AG04449 (cell line): ENCODE measurements at regions not wholly inside any gene's neighbourhood (a gene's known extent, or its start where the extent isn't known, plus 50 kb on each side); places are given as distances from the start of the nearest gene placed in this dataset.

Experiments used
- CTCF ChIA-PET: fragments of 350-600 bp; formaldehyde crosslinking; extraction: SDS; loops from one replicate; lab custom pipeline; 2021; ENCODE audit warnings: antibody characterized with exemption; lab: Yijun Ruan, JAX
- POLR2A ChIA-PET: fragments of 400-600, 350-600 bp; formaldehyde crosslinking; extraction: SDS; loops from one replicate; lab custom pipeline; 2020; ENCODE audit warnings: antibody characterized with exemption, inconsistent platforms; lab: Yijun Ruan, JAX
- DNase-seq: peaks from one replicate; pipeline ENCODE4 v3.0.0-alpha.2; 2010; ENCODE audit warnings: low read depth, low spot score
- H3K4me3 ChIP-seq: 2 replicates; pipeline ENCODE4 v1.5.1; 2011; ENCODE audit warnings: low read depth, mild to moderate bottlenecking, control low read depth, low read length
- CTCF ChIP-seq: IDR thresholded peaks from one replicate; pipeline ENCODE4 v1.5.1; 2011; ENCODE audit warnings: mild to moderate bottlenecking, moderate library complexity, low read length, control low read depth, inconsistent platforms; ENCODE audit not compliant: insufficient read depth; ENCODE audit errors: missing control alignments

DNA sequence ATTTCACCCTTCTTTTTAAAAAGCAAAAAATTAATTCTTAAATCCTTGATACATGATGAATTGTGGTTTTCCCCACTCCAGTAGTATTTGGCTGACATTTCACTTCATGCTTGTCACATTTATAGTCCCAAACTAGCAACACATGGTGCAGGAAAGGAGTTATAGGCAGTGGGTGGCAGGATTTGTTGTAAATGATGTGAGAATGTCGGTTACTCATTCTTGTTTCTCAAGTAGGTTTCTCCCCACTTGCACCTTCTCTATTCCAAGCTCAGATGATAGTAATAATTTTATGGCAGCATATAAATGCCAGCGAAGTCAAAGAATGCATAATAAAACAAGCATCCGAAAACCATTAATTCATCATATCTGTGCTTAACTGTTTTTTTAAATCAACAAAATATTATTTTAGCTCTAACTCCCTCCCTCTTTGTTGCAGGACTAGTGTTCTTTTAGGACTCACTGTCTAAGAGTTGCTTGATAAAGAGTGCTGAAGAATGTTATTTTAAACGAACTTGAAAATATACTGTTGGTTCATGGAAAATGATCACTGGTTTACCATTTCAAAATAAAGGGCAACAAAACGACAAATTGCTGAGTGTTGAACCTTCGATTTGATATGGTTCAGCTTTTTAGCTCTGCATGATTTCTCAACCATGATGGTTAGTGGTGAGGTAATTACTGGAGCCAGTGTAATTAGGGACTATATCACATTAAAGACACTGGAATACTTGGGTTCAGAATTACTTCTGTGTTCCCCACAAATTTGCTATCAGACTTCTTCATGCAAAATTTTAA lies 88.1 kb upstream of the ADAMTSL1 start:
- TF ChIP-seq CTCF, result no peak
- ChIA-PET POLR2A (interaction anchor here (1.1 to 1.3 kb wide), 2 partner anchors 23 to 51 kb away, joined by 3 to 4 read pairs; no protein-coding TSS in a partner anchor), CTCF (interaction anchor here (0.8 to 1.9 kb wide), 4 partner anchors 10 to 122 kb away, joined by 3 to 8 read pairs (median 4); no protein-coding TSS in a partner anchor)
- no peak for DNase-seq
- H3K4me3 ChIP-seq, result no peak overlapping the region

DNA sequence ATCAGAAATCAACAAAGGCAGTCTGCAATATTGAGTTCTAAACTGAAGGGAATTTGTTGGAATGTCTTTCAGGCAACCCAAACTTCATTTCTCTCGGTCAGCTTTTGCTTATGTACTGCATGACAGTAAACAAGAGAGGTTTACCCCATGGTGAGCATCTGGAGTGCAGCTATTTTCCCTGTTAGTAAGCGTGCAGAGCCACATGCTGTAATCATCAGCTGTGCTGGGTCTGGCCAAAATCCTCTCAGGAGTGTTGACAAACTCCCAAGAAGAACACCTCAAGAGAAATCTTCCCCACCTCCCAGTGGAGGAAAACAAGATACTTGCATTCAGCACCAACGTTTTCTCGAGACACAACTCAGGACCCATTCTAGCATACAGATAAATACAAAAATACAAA lies 83.6 kb upstream of the ADAMTSL1 start:
- ChIA-PET POLR2A (no interaction called here), CTCF (no interaction called here)
- no peak for TF ChIP-seq CTCF
- no peak for DNase-seq
- H3K4me3 ChIP-seq, result no peak overlapping the region

- DNase-seq, result peak; percentile 90
- ChIA-PET CTCF (interaction anchor here (0.9 to 1.8 kb wide), 4 partner anchors 30 to 138 kb away, joined by 3 to 11 read pairs (median 4); no protein-coding TSS in a partner anchor), POLR2A (no interaction called here)
- no peak overlapping the region for H3K4me3 ChIP-seq
- no peak for TF ChIP-seq CTCF
Measured at GRCh38 chr9:18393340-18394130, 80.4 kb upstream of the ADAMTSL1 start.

DNA sequence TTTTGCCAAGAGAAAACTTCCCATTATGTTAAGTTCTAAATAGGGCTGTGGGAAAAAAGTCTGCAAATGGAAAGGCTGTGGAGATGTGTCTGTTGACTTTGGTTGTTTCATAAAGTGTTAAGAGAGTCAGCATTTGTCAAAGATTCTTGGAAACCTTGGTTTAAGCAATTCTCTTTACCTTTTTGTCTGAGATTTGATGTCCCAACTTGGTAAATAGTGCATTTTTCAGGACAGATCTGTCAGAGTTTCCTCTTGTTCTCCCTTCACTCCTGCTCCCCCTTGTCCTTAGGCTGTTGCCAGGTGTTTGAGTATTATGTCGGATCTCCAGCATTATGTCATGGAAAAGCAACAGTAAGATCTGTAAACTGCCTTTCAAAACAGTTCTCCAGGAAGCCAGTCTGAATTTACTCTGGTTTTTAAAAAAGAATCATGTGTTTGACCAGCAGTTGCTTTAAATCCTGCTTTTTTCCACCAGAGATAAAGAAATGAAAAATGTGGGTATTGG lies 79.1 kb upstream of the ADAMTSL1 start:
- ChIA-PET CTCF (interaction anchor here (0.6 to 1.8 kb wide), 6 partner anchors 20 to 140 kb away, joined by 3 to 11 read pairs (median 4); no protein-coding TSS in a partner anchor), POLR2A (no interaction called here)
- no peak for DNase-seq
- H3K4me3 ChIP-seq, result no peak overlapping the region
- TF ChIP-seq CTCF, result no peak

- DNase-seq, result no peak
- H3K4me3 ChIP-seq, result no peak overlapping the region
- no peak for TF ChIP-seq CTCF
- ChIA-PET POLR2A (no interaction called here), CTCF (interaction anchor here (0.8 to 3.1 kb wide), 10 partner anchors 9 to 321 kb away, joined by 3 to 47 read pairs (median 3); no protein-coding TSS in a partner anchor)
Measured at GRCh38 chr9:18396102-18396728, 77.7 kb upstream of the ADAMTSL1 start.
